ENCODE measurements at regions not wholly inside any gene's neighbourhood (a gene's known extent, or its start where the extent isn't known, plus 50 kb on each side); places are given as distances from the start of the nearest gene placed in this dataset.
A peak's percentile ranks its signal among the peaks of the same experiment; 100 is the strongest.

DNA sequence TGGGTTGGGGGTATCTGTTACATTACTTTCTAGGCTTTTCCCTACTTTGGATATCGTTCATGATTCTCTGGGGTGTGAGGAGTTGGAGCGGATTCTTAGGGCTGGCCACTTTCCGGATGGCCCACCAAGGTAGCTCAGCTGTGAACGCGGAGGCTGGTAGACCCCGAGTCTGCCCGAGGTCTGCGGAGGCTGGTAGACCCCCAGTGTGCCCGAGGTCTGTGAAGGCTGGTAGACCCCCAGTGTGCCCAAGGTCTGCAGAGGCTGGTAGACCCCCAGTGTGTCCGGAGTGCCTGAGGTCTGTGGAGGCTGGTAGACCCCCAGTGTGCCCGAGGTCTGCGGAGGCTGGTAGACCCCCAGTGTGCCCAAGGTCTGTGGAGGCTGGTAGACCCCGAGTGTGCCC, 99.2 kb upstream of the ZNF469 start:
- TF ChIP-seq, protein P1, sequence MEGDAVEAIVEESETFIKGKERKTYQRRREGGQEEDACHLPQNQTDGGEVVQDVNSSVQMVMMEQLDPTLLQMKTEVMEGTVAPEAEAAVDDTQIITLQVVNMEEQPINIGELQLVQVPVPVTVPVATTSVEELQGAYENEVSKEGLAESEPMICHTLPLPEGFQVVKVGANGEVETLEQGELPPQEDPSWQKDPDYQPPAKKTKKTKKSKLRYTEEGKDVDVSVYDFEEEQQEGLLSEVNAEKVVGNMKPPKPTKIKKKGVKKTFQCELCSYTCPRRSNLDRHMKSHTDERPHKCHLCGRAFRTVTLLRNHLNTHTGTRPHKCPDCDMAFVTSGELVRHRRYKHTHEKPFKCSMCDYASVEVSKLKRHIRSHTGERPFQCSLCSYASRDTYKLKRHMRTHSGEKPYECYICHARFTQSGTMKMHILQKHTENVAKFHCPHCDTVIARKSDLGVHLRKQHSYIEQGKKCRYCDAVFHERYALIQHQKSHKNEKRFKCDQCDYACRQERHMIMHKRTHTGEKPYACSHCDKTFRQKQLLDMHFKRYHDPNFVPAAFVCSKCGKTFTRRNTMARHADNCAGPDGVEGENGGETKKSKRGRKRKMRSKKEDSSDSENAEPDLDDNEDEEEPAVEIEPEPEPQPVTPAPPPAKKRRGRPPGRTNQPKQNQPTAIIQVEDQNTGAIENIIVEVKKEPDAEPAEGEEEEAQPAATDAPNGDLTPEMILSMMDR (IDR thresholded peaks at IDR 0.05): no peak
- TF ChIP-seq POLR2A (IDR thresholded peaks at IDR 0.05): no peak
- Histone ChIP-seq H3K4me1 (peaks cover 0 to 7% (median 0%) of the 10 kb centered on the region in 12 donors), H3K9me3 (peaks cover 0 to 22% (median 14%) of the 10 kb centered on the region in 12 donors), H3K27me3 (peaks cover 0 to 6% (median 0%) of the 10 kb centered on the region in 9 donors), H3K4me3 (no peak overlapping the region), H3K27ac (no peak overlapping the region), H3K36me3 (no peaks in the 10 kb centered on the region)
- intact Hi-C loops (cut with DNase I): no loop called here
- WGBS, 4 donors: 87 to 94% (median 90%) methylated on average over 8 to 13 of the region's 13 CpGs
- no peak for ATAC-seq
- peak in 1 of 5 donors; percentile 15 for DNase-seq

DNA sequence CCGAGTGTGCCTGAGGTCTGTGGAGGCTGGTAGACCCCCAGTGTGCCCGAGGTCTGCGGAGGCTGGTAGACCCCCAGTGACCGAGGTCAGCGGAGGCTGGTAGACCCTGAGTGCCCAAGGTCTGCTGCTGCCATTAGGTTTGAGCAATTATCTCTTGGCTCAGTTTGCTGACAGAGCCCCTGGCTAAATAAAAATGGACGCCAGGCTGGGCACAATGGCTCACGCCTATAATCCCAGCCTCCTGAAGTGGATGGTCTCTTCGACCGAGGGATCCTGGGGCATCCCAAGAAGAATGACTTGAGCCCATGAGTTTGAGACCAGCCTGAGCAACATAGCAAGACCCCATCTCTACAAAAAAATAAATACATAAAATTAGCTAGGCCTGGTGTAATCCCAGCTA, 98.7 kb upstream of the ZNF469 start:
- Histone ChIP-seq H3K36me3 (no peaks in the 10 kb centered on the region), H3K9me3 (peaks cover 0 to 26% (median 15%) of the 10 kb centered on the region in 12 donors), H3K27ac (no peak overlapping the region), H3K27me3 (peaks cover 0 to 6% (median 0%) of the 10 kb centered on the region in 9 donors), H3K4me1 (peaks cover 0 to 7% (median 0%) of the 10 kb centered on the region in 12 donors), H3K4me3 (no peak overlapping the region)
- TF ChIP-seq, protein P1 (IDR thresholded peaks at IDR 0.05): no peak
- TF ChIP-seq POLR2A (IDR thresholded peaks at IDR 0.05): no peak
- intact Hi-C loops (cut with DNase I): no loop called here
- WGBS, 4 donors: 85 to 96% (median 88%) methylated on average over 8 to 9 of the region's 9 CpGs
- DNase-seq (peak in 1 of 5 donors; percentile 11), ATAC-seq (no peak)

DNA sequence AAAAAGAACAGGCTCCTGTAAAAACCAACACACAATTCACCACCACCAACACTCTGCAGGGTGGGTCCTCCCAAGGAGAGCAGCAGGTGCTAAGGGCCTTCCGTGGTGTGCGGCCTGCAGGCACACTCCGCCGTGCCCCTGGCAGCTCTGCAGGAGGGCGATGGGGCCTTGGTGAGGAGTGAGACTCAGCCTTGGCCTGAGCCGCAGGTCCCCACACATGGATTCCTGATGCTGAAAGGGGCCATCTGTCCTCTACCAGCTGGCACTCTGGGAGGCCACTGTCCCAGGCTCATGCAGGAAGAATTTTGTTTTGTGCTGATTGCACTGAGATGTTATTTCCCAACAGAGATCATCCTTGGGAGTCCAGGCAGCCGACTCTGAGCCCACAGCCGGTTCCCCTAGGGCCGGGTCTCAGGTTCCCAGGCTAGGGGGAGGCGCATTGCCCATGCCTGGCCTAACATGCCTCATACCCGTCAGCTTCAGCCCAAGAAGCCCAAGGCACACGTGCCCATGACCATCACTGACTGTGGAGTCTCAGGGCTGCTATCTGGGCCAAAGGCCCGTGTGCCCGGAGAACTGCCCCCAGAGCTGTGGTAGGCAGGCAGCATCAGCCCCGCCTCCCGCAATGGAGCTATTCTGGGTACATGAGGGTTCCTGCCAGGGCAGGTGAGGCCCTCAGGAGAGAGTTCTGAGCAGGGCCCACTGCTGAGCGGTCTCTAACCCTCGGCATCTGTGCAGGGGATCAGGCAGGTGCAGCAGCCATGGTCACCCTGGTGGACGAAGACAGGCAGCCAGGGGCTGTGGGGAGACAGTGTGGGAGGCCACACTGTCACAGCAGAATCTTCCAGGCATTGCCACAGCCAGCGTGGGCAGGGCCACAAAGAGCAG, 97.9 kb upstream of the ZNF469 start:
- peaks cover 0 to 6% (median 0%) of the 10 kb centered on the region in 9 donors for H3K27me3 ChIP-seq
- no peak for ATAC-seq
- TF ChIP-seq, protein P1 (IDR thresholded peaks at IDR 0.05): no peak
- TF ChIP-seq POLR2A (IDR thresholded peaks at IDR 0.05): no peak
- H3K36me3 ChIP-seq: no peaks in the 10 kb centered on the region
- peaks cover 0 to 26% (median 15%) of the 10 kb centered on the region in 12 donors for H3K9me3 ChIP-seq
- H3K4me3 ChIP-seq: no peak overlapping the region
- peak in 2 of 5 donors; percentile 18 to 35 for DNase-seq
- H3K27ac ChIP-seq: no peak overlapping the region
- intact Hi-C loops (cut with DNase I): no loop called here
- peaks cover 0 to 7% (median 0%) of the 10 kb centered on the region in 12 donors for H3K4me1 ChIP-seq
- 86 to 93% (median 90%) methylated on average over 6 to 20 of the region's 20 CpGs for WGBS, 4 donors

DNA sequence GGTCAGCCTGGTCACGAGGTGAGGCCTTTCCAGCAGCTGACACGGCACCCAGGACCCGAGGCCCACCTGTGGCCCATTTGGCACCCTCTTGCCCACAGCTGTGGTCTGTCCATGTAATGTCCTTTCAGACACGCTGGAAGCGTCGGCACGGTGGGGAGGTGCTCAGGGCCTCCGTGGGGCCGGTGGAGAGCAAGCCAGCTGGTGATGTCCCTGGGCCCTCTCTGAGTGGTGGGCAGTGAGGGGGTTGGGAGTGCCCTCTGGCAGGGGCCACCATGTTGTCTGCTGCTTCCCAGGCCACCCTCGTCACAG, 97.3 kb upstream of the ZNF469 start:
- WGBS, 4 donors: 85 to 86% (median 86%) methylated on average over 9 to 10 of the region's 10 CpGs; no CpG with 5 or more reads in 1 of the 4 donors
- TF ChIP-seq, protein P1 (IDR thresholded peaks at IDR 0.05): no peak
- Histone ChIP-seq H3K4me1 (peaks cover 0 to 7% (median 0%) of the 10 kb centered on the region in 12 donors), H3K27ac (no peak overlapping the region), H3K9me3 (peaks cover 0 to 26% (median 15%) of the 10 kb centered on the region in 12 donors), H3K27me3 (peaks cover 0 to 6% (median 0%) of the 10 kb centered on the region in 9 donors), H3K36me3 (no peaks in the 10 kb centered on the region), H3K4me3 (no peak overlapping the region)
- intact Hi-C loops (cut with DNase I): no loop called here
- ATAC-seq (no peak), DNase-seq (peak in 2 of 5 donors; percentile 13 to 46)
